WTC11 (cell line): ENCODE measurements at regions not wholly inside any gene's neighbourhood (a gene's known extent, or its start where the extent isn't known, plus 50 kb on each side); places are given as distances from the start of the nearest gene placed in this dataset.

Experiments used
- ATF2 ChIP-seq: sonication (generic); formaldehyde crosslinking; IDR thresholded peaks from 2 replicates; pipeline ENCODE4 v1.8.1; 2022; ENCODE audit warnings: low read depth, missing genetic modification reagents, borderline replicate concordance
- ATF3 ChIP-seq: sonication (generic); formaldehyde crosslinking; conservative IDR thresholded peaks from 2 replicates; pipeline ENCODE4 v1.8.1; 2022; ENCODE audit warnings: mild to moderate bottlenecking, missing genetic modification reagents
- CREB1 ChIP-seq: sonication (generic); formaldehyde crosslinking; IDR thresholded peaks from 2 replicates; pipeline ENCODE4 v1.8.0; 2023; ENCODE audit warnings: mild to moderate bottlenecking, missing genetic modification reagents
- CTCF ChIP-seq: fragments of 200-600 bp; IDR thresholded peaks from 2 replicates; pipeline ENCODE4 v1.8.0; 2022; ENCODE audit warnings: antibody characterized with exemption
- E2F5 ChIP-seq: sonication (generic); formaldehyde crosslinking; IDR thresholded peaks from 2 replicates; pipeline ENCODE4 v1.8.1; 2022; ENCODE audit warnings: mild to moderate bottlenecking, moderate library complexity, missing genetic modification reagents
- FOXK1 ChIP-seq: sonication (generic); formaldehyde crosslinking; IDR thresholded peaks from 2 replicates; pipeline ENCODE4 v1.8.0; 2022; ENCODE audit warnings: mild to moderate bottlenecking, moderate library complexity, missing genetic modification reagents
- MAX ChIP-seq: sonication (generic); formaldehyde crosslinking; IDR thresholded peaks from 2 replicates; pipeline ENCODE4 v1.8.0; 2022; ENCODE audit warnings: mild to moderate bottlenecking, missing genetic modification reagents
- NR2C2 ChIP-seq: sonication (generic); formaldehyde crosslinking; IDR thresholded peaks from 2 replicates; pipeline ENCODE4 v1.8.0; 2022; ENCODE audit warnings: mild to moderate bottlenecking, missing genetic modification reagents
- PRDM15 ChIP-seq: sonication (generic); formaldehyde crosslinking; IDR thresholded peaks from 2 replicates; pipeline ENCODE4 v1.8.0; 2022; ENCODE audit warnings: missing genetic modification reagents
- SP1 ChIP-seq: sonication (generic); formaldehyde crosslinking; conservative IDR thresholded peaks from 2 replicates; pipeline ENCODE4 v1.8.1; 2022; ENCODE audit warnings: missing genetic modification reagents
- ZBTB21 ChIP-seq: sonication (generic); formaldehyde crosslinking; IDR thresholded peaks from 2 replicates; pipeline ENCODE4 v1.8.1; 2023; ENCODE audit warnings: mild to moderate bottlenecking, missing genetic modification reagents, borderline replicate concordance
- ZNF263 ChIP-seq: sonication (generic); formaldehyde crosslinking; IDR thresholded peaks from 2 replicates; pipeline ENCODE4 v1.8.1; 2022; ENCODE audit warnings: low read depth, mild to moderate bottlenecking, moderate library complexity, missing genetic modification reagents
- ZNF281 ChIP-seq: sonication (generic); formaldehyde crosslinking; IDR thresholded peaks from 2 replicates; pipeline ENCODE4 v1.8.0; 2023; ENCODE audit warnings: mild to moderate bottlenecking, missing genetic modification reagents
- ZNF416 ChIP-seq: fragments of 250-450 bp; sonication (Bioruptor Pico); IDR thresholded peaks from 2 replicates; pipeline ENCODE4 v1.9.0; 2021; ENCODE audit warnings: mild to moderate bottlenecking, inconsistent platforms

- TF ChIP-seq SP1 (CRISPR knock-in tag) (no peak), CTCF (no peak), ZNF416 (CRISPR knock-in tag) (no peak), PRDM15 (no peak), NR2C2 (CRISPR knock-in tag) (no peak), ZNF281 (no peak), ATF3 (CRISPR knock-in tag) (no peak), MAX (no peak), ZBTB21 (CRISPR knock-in tag) (no peak), FOXK1 (CRISPR knock-in tag) (no peak), CREB1 (CRISPR knock-in tag) (no peak), ATF2 (CRISPR knock-in tag) (no peak), ZNF263 (CRISPR knock-in tag) (no peak), E2F5 (CRISPR knock-in tag) (no peak)
Observed at GRCh38 chr6:139920027-139920775, 545.8 kb upstream of the CITED2 start.
